ENCODE measurements at regions not wholly inside any gene's neighbourhood (a gene's known extent, or its start where the extent isn't known, plus 50 kb on each side); places are given as distances from the start of the nearest gene placed in this dataset.
"Not testable (repeated sequence)": the region's sequence is repeated elsewhere in the genome, so short reads cannot be mapped to it uniquely, and the experiment has no call there.

GRCh38 chr17:27944546-27945332, 51.6 kb upstream of the LYRM9 start:
- H3K4me1 Mint-ChIP-seq (ENCODE audit: low read depth): no peaks in the 10 kb centered on the region
- intact Hi-C loops (cut with micrococcal nuclease): no loop called here
- no peak overlapping the region for H3K4me3 Mint-ChIP-seq
- POLR2A ChIA-PET: no interaction called here
- no peak overlapping the region for H3K27ac Mint-ChIP-seq
- CTCF ChIA-PET: no interaction called here
- no peaks in the 10 kb centered on the region for H3K9me3 Mint-ChIP-seq
- no peaks in the 10 kb centered on the region for H3K27me3 Mint-ChIP-seq
- DNase-seq: no peak
- H3K36me3 Mint-ChIP-seq: no peaks in the 10 kb centered on the region

DNA sequence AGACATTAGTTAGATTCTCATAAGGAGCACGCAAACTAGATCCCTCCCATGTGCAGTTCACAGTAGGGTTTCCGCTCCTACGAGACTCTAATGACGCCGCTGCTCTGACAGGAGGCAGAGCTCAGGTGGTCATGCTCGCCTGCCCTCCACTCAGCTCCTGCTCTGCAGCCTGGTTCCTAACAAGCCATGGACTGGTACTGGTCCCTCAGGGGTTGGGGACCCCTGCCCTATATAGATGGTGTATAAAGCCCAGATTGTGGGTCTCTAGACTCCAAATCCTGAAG, 52.1 kb upstream of the LYRM9 start:
- Mint-ChIP-seq H3K36me3 (no peaks in the 10 kb centered on the region), H3K4me1 (ENCODE audit: low read depth) (no peaks in the 10 kb centered on the region), H3K27me3 (no peaks in the 10 kb centered on the region), H3K9me3 (no peaks in the 10 kb centered on the region), H3K27ac (no peak overlapping the region), H3K4me3 (no peak overlapping the region)
- no peak for DNase-seq
- intact Hi-C loops (cut with micrococcal nuclease): no loop called here
- POLR2A ChIA-PET: no interaction called here
- CTCF ChIA-PET: no interaction called here

DNA sequence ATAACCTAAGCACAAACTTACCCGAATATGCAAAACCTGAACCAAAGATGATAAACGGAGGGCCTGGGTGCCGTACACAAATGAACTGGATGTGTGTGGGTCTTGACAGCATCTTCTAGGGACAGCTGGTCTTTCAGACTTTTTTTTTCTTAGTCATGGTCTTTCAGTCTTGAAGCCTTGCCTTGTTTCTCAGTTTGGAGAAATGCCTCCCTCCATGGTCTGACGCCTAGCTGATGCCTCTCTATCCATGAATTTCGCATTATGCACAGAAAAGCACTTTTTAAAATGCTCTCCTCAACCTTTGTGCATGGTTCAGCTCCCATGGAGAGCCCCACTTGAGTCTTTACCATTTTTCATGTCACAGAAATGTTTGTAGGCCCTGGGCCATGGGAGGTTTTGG, 52.8 kb upstream of the LYRM9 start:
- DNase-seq: no peak
- POLR2A ChIA-PET: no interaction called here
- H3K4me3 Mint-ChIP-seq: no peak overlapping the region
- no peaks in the 10 kb centered on the region for H3K27me3 Mint-ChIP-seq
- no peaks in the 10 kb centered on the region for H3K9me3 Mint-ChIP-seq
- no peaks in the 10 kb centered on the region for H3K36me3 Mint-ChIP-seq
- CTCF ChIA-PET: no interaction called here
- intact Hi-C loops (cut with micrococcal nuclease): no loop called here
- H3K27ac Mint-ChIP-seq: no peak overlapping the region
- H3K4me1 Mint-ChIP-seq (ENCODE audit: low read depth): no peaks in the 10 kb centered on the region

DNA sequence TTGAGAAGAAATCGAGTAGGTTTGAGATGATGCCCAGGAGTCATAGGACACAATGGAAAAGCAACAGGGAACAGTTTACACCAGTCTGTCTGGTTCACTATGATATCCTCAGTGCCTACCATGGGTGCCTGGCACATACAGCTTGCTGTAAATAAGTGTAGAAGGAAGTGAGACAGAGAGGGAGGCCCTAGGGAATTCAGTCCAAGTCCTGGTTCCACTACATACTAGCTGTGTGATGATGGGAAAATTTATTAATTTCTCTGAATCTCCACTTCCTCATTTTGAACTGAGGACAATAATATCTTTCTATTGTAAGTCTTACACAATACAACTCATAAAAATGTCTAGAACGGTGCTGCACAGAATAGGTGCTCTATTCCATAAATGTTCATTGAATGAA, 53.3 kb upstream of the LYRM9 start:
- H3K4me1 Mint-ChIP-seq (ENCODE audit: low read depth): no peaks in the 10 kb centered on the region
- H3K27ac Mint-ChIP-seq: no peak overlapping the region
- POLR2A ChIA-PET: no interaction called here
- H3K9me3 Mint-ChIP-seq: no peaks in the 10 kb centered on the region
- no peak overlapping the region for H3K4me3 Mint-ChIP-seq
- CTCF ChIA-PET: no interaction called here
- no peaks in the 10 kb centered on the region for H3K27me3 Mint-ChIP-seq
- intact Hi-C loops (cut with micrococcal nuclease): no loop called here
- no peaks in the 10 kb centered on the region for H3K36me3 Mint-ChIP-seq
- no peak for DNase-seq

- Mint-ChIP-seq H3K4me1 (ENCODE audit: low read depth) (no peaks in the 10 kb centered on the region), H3K36me3 (no peaks in the 10 kb centered on the region), H3K4me3 (no peak overlapping the region), H3K9me3 (no peaks in the 10 kb centered on the region), H3K27me3 (peaks cover 2% of the 10 kb centered on the region), H3K27ac (no peak overlapping the region)
- no peak for DNase-seq
- ChIA-PET CTCF (no interaction called here), POLR2A (no interaction called here)
- intact Hi-C loops (cut with micrococcal nuclease): no loop called here
Measured at GRCh38 chr17:27947005-27947406, 53.8 kb upstream of the LYRM9 start.

GRCh38 chr17:27949304-27949703, 56.1 kb upstream of the LYRM9 start:
- ChIA-PET CTCF (no interaction called here), POLR2A (no interaction called here)
- Mint-ChIP-seq H3K4me1 (ENCODE audit: low read depth) (no peaks in the 10 kb centered on the region), H3K36me3 (no peaks in the 10 kb centered on the region), H3K27ac (no peak overlapping the region), H3K27me3 (peaks cover 2% of the 10 kb centered on the region), H3K4me3 (no peak overlapping the region), H3K9me3 (no peaks in the 10 kb centered on the region)
- intact Hi-C loops (cut with micrococcal nuclease): no loop called here
- DNase-seq: no peak

- H3K9me3 Mint-ChIP-seq; CTCF ChIA-PET; DNase-seq; H3K4me1 Mint-ChIP-seq (ENCODE audit: low read depth); H3K4me3 Mint-ChIP-seq; POLR2A ChIA-PET; intact Hi-C loops (cut with micrococcal nuclease); H3K36me3 Mint-ChIP-seq; H3K27me3 Mint-ChIP-seq; H3K27ac Mint-ChIP-seq: not testable (repeated sequence)
Measured at GRCh38 chr17:27950225-27950624, 57.1 kb upstream of the LYRM9 start.

DNA sequence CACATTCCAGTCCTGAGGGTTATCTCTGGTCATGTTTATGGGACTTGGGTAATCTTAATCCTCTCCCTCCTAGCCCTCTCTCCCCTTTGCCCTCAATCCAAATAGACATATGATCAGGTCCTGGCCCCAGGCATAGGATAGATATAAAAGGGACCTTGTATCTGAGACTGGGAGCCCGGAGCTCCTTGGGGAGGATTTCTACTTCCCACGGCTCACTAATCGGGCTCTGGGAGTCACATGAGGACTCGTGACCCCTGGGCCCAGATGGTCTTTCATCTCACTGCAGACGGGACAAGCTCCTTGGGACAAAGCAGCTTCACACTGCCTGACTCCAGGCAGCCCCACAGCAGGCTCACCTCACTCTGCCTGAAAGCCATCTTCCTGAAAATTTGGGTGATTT, 57.8 kb upstream of the LYRM9 start:
- intact Hi-C loops (cut with micrococcal nuclease): no loop called here
- no peak for DNase-seq

DNA sequence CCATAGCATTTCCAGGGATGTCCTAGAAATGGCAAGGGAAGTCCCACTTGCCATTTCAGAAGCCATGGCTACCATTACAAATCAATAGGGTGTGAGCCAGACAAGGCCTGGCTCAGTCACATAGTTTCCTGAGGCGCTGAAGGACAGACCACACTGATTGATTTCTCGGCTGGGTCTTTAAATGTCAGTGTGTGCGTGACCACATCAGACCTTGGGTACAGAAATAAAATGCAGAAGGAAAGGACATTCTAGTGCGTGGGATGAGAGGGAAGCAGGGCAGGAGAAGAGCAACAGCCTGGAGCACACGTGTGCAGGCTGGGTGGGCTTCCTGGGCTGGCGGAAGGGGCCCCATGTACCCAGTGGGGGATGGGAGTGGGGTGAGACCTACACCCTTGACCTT, 58.7 kb upstream of the LYRM9 start:
- DNase-seq: no peak
- H3K4me1 Mint-ChIP-seq (ENCODE audit: low read depth): no peaks in the 10 kb centered on the region
- H3K27ac Mint-ChIP-seq: no peak overlapping the region
- POLR2A ChIA-PET: no interaction called here
- H3K4me3 Mint-ChIP-seq: no peak overlapping the region
- CTCF ChIA-PET: no interaction called here
- intact Hi-C loops (cut with micrococcal nuclease): no loop called here
- no peaks in the 10 kb centered on the region for H3K36me3 Mint-ChIP-seq
- H3K9me3 Mint-ChIP-seq: no peaks in the 10 kb centered on the region
- peaks cover 5% of the 10 kb centered on the region for H3K27me3 Mint-ChIP-seq

More for the DNA sequence above, 57.8 kb upstream of the LYRM9 start:
- ChIA-PET POLR2A (no interaction called here), CTCF (no interaction called here)
- no peaks in the 10 kb centered on the region for H3K9me3 Mint-ChIP-seq
- no peak overlapping the region for H3K27ac Mint-ChIP-seq
- no peaks in the 10 kb centered on the region for H3K4me1 Mint-ChIP-seq (ENCODE audit: low read depth)
- no peaks in the 10 kb centered on the region for H3K36me3 Mint-ChIP-seq
- peaks cover 5% of the 10 kb centered on the region for H3K27me3 Mint-ChIP-seq
- no peak overlapping the region for H3K4me3 Mint-ChIP-seq

DNA sequence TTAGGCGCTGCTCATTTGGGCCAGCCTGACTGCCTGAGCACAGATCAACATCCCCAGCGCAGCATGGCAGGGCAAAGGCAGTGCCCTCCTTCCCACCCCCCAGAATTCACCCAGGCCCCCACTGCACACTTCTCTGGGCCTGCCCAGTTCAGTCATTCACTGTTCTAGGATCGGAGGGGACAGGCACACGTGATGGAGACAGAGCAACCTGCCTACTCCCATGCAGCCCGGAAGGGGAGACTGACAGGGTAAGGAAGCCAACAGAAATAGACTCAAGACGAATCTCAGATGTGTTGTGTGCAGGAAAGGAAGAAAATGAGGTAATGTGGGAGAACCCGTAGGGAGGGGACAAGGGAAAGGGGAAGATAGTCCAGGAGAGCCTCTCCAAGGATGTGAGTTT, 59.2 kb upstream of the LYRM9 start:
- Mint-ChIP-seq H3K4me3 (no peak overlapping the region), H3K4me1 (ENCODE audit: low read depth) (no peaks in the 10 kb centered on the region), H3K27ac (no peak overlapping the region), H3K9me3 (no peaks in the 10 kb centered on the region), H3K36me3 (no peaks in the 10 kb centered on the region), H3K27me3 (peaks cover 5% of the 10 kb centered on the region)
- ChIA-PET CTCF (no interaction called here), POLR2A (no interaction called here)
- intact Hi-C loops (cut with micrococcal nuclease): no loop called here
- DNase-seq: no peak

- intact Hi-C loops (cut with micrococcal nuclease): no loop called here
- H3K9me3 Mint-ChIP-seq: no peaks in the 10 kb centered on the region
- H3K27ac Mint-ChIP-seq: no peak overlapping the region
- no peak for DNase-seq
- H3K27me3 Mint-ChIP-seq: peaks cover 5% of the 10 kb centered on the region
- no peaks in the 10 kb centered on the region for H3K36me3 Mint-ChIP-seq
- ChIA-PET CTCF (no interaction called here), POLR2A (no interaction called here)
- no peak overlapping the region for H3K4me3 Mint-ChIP-seq
- no peaks in the 10 kb centered on the region for H3K4me1 Mint-ChIP-seq (ENCODE audit: low read depth)
Measured at GRCh38 chr17:27954548-27955495, 61.7 kb upstream of the LYRM9 start.

GRCh38 chr17:27956601-27957445, 63.7 kb upstream of the LYRM9 start:
- intact Hi-C loops (cut with micrococcal nuclease): no loop called here
- Mint-ChIP-seq H3K4me3 (no peak overlapping the region), H3K27ac (no peak overlapping the region), H3K27me3 (peaks cover 5% of the 10 kb centered on the region), H3K4me1 (ENCODE audit: low read depth) (no peaks in the 10 kb centered on the region), H3K36me3 (no peaks in the 10 kb centered on the region), H3K9me3 (no peaks in the 10 kb centered on the region)
- DNase-seq: no peak
- ChIA-PET CTCF (interaction anchor here (1.2 kb wide), 1 partner anchor 63 kb away, joined by 3 read pairs; no protein-coding TSS in a partner anchor), POLR2A (no interaction called here)
